ENCODE measurements at regions not wholly inside any gene's neighbourhood (a gene's known extent, or its start where the extent isn't known, plus 50 kb on each side); places are given as distances from the start of the nearest gene placed in this dataset.

DNA sequence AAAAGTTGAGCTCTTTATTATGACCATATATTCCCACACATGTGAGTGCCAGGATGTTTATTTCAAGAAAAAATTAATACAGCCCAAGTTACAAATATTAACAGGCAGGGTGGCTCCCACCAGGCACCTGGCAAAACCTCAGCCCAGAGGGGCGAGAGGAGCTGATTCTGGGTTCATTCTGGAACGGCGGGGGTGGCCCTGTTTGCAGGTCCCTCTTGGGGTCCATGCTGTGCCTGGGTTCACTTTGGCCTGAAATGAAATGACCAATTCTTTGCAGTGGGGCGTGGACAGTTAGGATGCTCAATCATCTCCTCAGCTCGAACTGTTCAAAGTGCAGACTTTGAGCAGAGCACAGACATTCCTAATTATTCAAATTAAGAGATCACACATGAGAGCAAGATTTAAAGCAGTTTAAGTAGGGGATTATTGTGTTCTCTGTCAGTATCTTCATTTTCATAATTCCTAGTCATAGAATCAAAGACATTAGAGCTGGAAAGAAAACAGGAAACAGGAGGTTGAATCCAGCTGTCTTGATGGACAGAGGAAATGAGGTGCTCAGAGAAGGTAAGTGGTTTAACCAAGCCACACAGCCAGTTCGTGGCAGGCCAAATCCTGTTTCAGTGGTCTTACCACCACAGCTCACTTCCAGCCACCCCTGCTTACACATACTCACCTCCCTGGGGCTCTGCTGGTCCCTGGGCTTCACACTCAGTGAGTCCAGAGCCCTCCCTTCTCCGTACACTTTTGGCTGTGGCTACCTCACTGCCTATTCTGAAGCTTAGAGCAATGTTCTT lies 363.9 kb upstream of the TNRC6C start:
- WGBS, 2 experiments (ENCODE audit: extremely low coverage in 1 of 2, insufficient coverage in 1 of 2, insufficient read length in 1 of 2, insufficient replicate concordance in 2 of 2, low coverage in 1 of 2, low lambda C conversion rate in 2 of 2, missing lambda C conversion rate in 1 of 2): 81% methylated on average over 7 of the region's 7 CpGs; no CpG with 5 or more reads in 1 of the 2 experiments
- Histone ChIP-seq H2BK5ac (ENCODE audit: low read depth, low read length) (no peak overlapping the region), H3K18ac (ENCODE audit: extremely low read depth, low read length) (no peak overlapping the region), H3K23ac (ENCODE audit: insufficient read length) (no peak overlapping the region), H3K23me2 (ENCODE audit: low read depth, low read length) (no peaks in the 10 kb centered on the region), H4K91ac (replicated peaks; ENCODE audit: insufficient read length, low read length) (no peak overlapping the region), H3K79me1 (ENCODE audit: low read depth, low read length) (no peaks in the 10 kb centered on the region), H3K4me2 (ENCODE audit: insufficient read depth in 1 of 2, low read depth in 2 of 2, low read length in 2 of 2) (no peak overlapping the region), H3K79me2 (ENCODE audit: control insufficient read depth in 1 of 2, insufficient read depth in 2 of 2, low read length in 2 of 2) (no peaks in the 10 kb centered on the region), H3K4me1 (replicated peaks in 1 of 4; ENCODE audit: control insufficient read depth in 3 of 4, insufficient read depth in 4 of 4, low read length in 3 of 4) (no peaks in the 10 kb centered on the region; a peak in 1 of 7 replicates), H3K56ac (replicated peaks; ENCODE audit: insufficient read length, low read depth, low read length) (no peak overlapping the region), H3K27ac (ENCODE audit: low read depth, low read length) (no peak overlapping the region), H2AFZ (ENCODE audit: low read length) (no peak overlapping the region), H3K4ac (replicated peaks; ENCODE audit: insufficient read length, low read depth, low read length) (no peak overlapping the region), H2BK120ac (replicated peaks; ENCODE audit: low read depth, low read length) (no peak overlapping the region), H2BK20ac (ENCODE audit: low read length) (no peak overlapping the region), H3K9me3 (ENCODE audit: insufficient read depth in 2 of 2, low read depth in 1 of 2, low read length in 1 of 2) (no peaks in the 10 kb centered on the region), H3K9ac (replicated peaks in 1 of 4; ENCODE audit: extremely low read depth in 1 of 4, low read depth in 3 of 4, low read length in 3 of 4) (no peak overlapping the region), H2BK12ac (ENCODE audit: low read depth, low read length) (no peak overlapping the region), H2AK5ac (ENCODE audit: low read depth, low read length) (no peak overlapping the region), H4K5ac (ENCODE audit: insufficient read length, low read depth, low read length) (no peak overlapping the region), H3K36me3 (ENCODE audit: control insufficient read depth in 2 of 4, insufficient read depth in 4 of 4, low read length in 3 of 4) (no peaks in the 10 kb centered on the region), H4K8ac (ENCODE audit: extremely low read depth, insufficient read depth, low read length) (no peak overlapping the region), H4K20me1 (replicated peaks in 1 of 2; ENCODE audit: control insufficient read depth in 1 of 2, insufficient read depth in 2 of 2, low read length in 2 of 2) (no peaks in the 10 kb centered on the region), H3K4me3 (ENCODE audit: extremely low read depth in 1 of 4, insufficient read depth in 2 of 4, low read depth in 3 of 4, low read length in 4 of 4) (no peak overlapping the region), H3K27me3 (replicated peaks in 1 of 4; ENCODE audit: control insufficient read depth in 3 of 4, extremely low read depth in 1 of 4, insufficient read depth in 3 of 4, low read length in 3 of 4) (no peaks in the 10 kb centered on the region), H3K14ac (ENCODE audit: insufficient read length) (no peak overlapping the region), H2BK15ac (ENCODE audit: low read length) (no peak overlapping the region)
- POLR2A ChIA-PET (ENCODE audit: partially characterized antibody): interaction anchor here (1.1 kb wide), 1 partner anchor 64 kb away, joined by 3 read pairs; no protein-coding TSS in a partner anchor
- DNase-seq (ENCODE audit: low read depth in 1 of 2, low spot score in 2 of 2) (no peak), FAIRE-seq (no peak)
- CTCF ChIA-PET (ENCODE audit: partially characterized antibody): interaction anchor here (0.6 to 1.6 kb wide), 7 partner anchors 9 to 147 kb away, joined by 3 to 7 read pairs (median 4); no protein-coding TSS in a partner anchor
- TF ChIP-seq ZNF274 (IDR thresholded peaks at IDR 0.05; ENCODE audit: borderline replicate concordance, extremely low read depth, low read length): no peak
- no peak for TF ChIP-seq RAD21 (IDR thresholded peaks at IDR 0.05 in 1 of 2, conservative IDR thresholded peaks at IDR 0.05 in 1 of 2; ENCODE audit: low read depth in 2 of 2, low read length in 2 of 2)
